ENCODE measurements at regions not wholly inside any gene's neighbourhood (a gene's known extent, or its start where the extent isn't known, plus 50 kb on each side); places are given as distances from the start of the nearest gene placed in this dataset.
A peak's percentile ranks its signal among the peaks of the same experiment; 100 is the strongest.

DNA sequence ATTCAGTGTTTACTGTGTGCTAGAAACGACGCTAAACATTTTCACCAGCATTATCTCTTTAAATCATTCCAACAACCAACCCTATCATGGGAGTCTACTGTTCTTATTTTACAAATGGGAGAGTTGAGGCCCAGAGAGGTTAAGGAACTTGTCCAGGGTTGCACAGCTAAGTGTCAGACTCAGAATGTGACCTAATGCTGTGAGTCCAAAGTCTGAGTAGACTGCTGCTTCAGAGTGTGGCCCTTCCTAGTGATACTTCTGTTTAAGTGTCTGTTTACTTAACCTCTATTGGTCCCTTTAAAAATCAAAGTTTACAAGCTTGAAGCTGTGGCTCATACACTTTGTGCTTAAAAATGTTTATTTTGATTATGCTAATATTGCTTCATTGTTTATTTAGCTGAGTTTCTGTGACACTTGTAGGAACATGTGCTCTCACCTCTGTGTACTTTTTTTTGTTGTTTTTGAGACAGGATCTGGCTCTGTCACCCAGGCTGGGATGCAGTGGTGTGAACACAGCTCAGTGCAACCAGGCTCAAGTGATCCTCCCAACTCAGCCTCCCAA, 84.4 kb upstream of the SYPL1 start:
- no peak for DNase-seq

GRCh38 chr7:106193661-106194060, 81.5 kb upstream of the SYPL1 start:
- no peak for DNase-seq

- DNase-seq: no peak
Measured at GRCh38 chr7:106190589-106191330, 78.6 kb upstream of the SYPL1 start.

- DNase-seq: no peak
Measured at GRCh38 chr7:106187613-106188350, 75.7 kb upstream of the SYPL1 start.

- DNase-seq: no peak
Measured at GRCh38 chr7:106185719-106186118, 73.6 kb upstream of the SYPL1 start.

- no peak for DNase-seq
Measured at GRCh38 chr7:106183952-106184351, 71.8 kb upstream of the SYPL1 start.

DNA sequence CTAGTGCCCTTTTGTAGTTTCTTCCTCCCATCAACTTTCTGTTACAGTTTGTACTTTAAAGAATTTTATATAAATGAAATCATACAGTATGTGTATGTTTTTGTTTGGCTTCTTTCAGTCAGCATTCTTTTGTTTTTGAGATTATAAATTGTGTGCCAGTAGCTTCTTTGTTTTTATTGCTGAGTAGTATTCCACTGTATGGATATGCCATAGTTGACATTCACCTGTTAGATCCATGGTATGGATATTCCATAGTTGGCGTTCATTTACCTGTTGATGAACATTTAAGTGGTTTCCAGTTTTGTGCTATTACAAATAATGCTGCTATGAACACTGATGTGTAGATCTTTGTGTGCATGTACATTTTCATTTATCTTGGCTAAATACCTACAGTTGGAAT, 70.8 kb upstream of the SYPL1 start:
- no peak for DNase-seq

GRCh38 chr7:106181658-106182265, 69.7 kb upstream of the SYPL1 start:
- no peak for DNase-seq

GRCh38 chr7:106180721-106181120, 68.6 kb upstream of the SYPL1 start:
- DNase-seq: no peak

GRCh38 chr7:106179256-106179655, 67.1 kb upstream of the SYPL1 start:
- no peak for DNase-seq

GRCh38 chr7:106178593-106179134, 66.6 kb upstream of the SYPL1 start:
- DNase-seq: no peak

GRCh38 chr7:106177738-106178592, 65.9 kb upstream of the SYPL1 start:
- no peak for DNase-seq

DNA sequence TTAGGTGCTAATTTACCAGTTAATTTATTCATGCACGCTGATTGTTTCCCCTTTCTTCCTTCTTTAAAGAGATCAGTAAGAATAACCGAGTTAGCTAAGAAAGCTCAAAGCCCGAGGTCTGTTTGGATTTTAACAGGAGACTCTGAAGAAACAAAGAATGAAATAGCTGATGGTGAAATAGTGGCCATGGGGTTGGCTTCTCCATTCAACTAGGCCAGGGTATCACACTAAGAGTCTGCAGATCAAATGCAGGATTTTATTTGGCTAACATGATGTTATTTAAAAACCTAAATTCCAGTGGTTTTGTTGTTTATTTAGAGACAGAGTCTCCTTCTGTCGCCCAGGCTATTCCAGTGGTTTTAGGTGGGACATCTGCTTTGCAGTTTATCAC, 65.2 kb upstream of the SYPL1 start:
- no peak for DNase-seq

GRCh38 chr7:106176414-106177299, 64.5 kb upstream of the SYPL1 start:
- DNase-seq: peak; percentile 57 to 63

DNA sequence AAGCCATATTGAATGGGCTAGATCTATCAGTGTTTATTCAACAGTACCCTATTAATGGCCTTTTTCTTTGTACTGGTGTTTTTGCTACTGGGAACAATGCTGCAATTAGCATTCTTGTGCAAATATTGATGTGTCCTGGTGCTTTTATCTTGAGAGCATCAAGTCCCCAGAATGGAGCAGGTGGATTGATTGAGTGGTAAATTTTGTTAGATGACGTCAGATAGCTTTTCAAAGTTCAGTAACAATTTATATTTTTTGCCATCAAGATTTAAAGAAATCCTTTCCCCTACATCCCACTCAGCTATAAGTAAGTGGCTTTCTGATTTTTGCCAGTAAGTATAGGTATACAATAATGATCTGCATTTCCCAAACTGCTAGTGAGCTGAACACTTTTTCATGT, 63.4 kb upstream of the SYPL1 start:
- DNase-seq: no peak

- DNase-seq: no peak
Measured at GRCh38 chr7:106170651-106171050, 58.5 kb upstream of the SYPL1 start.

DNA sequence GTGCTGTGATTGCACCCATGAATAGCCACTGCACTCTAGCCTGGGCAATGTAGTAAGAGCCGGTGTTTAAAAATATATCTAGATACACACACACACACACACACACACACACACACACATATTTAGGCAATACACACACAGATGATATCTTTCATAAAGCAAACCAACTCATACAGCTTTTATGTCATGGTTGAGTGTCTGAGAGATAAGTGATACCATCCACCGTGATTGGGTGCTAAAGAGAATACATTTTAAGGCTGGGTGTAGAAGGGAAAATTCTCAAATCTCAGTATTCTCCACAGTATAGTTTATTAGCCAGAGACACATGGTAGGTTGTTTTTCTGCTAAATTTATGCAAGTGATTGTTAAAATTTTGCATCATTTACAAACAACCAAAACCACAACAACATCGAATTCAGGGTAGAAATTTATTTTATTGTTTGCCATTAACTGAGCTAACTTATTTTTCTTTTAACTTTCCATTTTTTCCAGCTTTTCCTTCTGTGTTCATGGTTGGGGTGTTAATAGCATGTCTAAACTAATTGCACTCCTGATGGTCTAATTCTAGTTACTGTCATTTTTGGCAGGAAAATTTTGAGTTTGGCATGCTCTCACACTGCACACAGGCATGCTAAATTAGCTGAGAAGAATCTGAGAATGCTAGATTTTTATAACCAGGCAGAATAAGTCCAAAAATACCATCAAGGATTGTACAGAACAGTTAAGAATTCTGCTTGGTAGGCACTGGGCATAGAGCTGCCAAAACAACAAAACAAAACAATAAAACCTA, 57.9 kb upstream of the SYPL1 start:
- no peak for DNase-seq

GRCh38 chr7:106167439-106168136, 55.5 kb upstream of the SYPL1 start:
- no peak for DNase-seq

- DNase-seq: peak; percentile 30 to 59
Measured at GRCh38 chr7:106166651-106167342, 54.7 kb upstream of the SYPL1 start.

All from CD4-positive, alpha-beta T cell treated with Interleukin-4 for 1 hour (primary cell).